K562 (cell line): ENCODE measurements at regions not wholly inside any gene's neighbourhood (a gene's known extent, or its start where the extent isn't known, plus 50 kb on each side); places are given as distances from the start of the nearest gene placed in this dataset.

Source experiments
- ELK1 ChIP-seq: sonication (generic); formaldehyde crosslinking; IDR thresholded peaks from 2 replicates; pipeline ENCODE4 v1.8.1; 2022; ENCODE audit warnings: missing genetic modification reagents
- HEY1 ChIP-seq: fragments of 250-450 bp; sonication (Bioruptor Pico); IDR thresholded peaks from 2 replicates; pipeline ENCODE4 v1.5.0; 2020; ENCODE audit warnings: mild to moderate bottlenecking, moderate library complexity, borderline replicate concordance
- LARP7 ChIP-seq: fragments of 450-650 bp; IDR thresholded peaks from 2 replicates; pipeline ENCODE4 v1.6.1; 2016
- NCOA2 ChIP-seq, 2 experiments: fragments of 450-650 bp; IDR thresholded peaks; 2 replicates each; pipeline ENCODE4 v1.6.1; 2018; ENCODE audit warnings: mild to moderate bottlenecking in 2 of 2, moderate library complexity in 1 of 2; ENCODE audit not compliant: partially characterized antibody in 2 of 2
- NFYB ChIP-seq: IDR thresholded peaks from 2 replicates; pipeline ENCODE4 v1.6.1; 2011; ENCODE audit warnings: mild to moderate bottlenecking, moderate library complexity; ENCODE audit not compliant: insufficient read length; ENCODE audit errors: extremely low read depth
- PATZ1 ChIP-seq: fragments of 250-450 bp; sonication (Bioruptor Pico); IDR thresholded peaks from 2 replicates; pipeline ENCODE4 v1.5.0; 2020; ENCODE audit warnings: mild to moderate bottlenecking, borderline replicate concordance
- SMAD1 ChIP-seq: fragments of 150-350 bp; IDR thresholded peaks from 2 replicates; pipeline ENCODE4 v1.6.1; 2014; ENCODE audit warnings: low read length, low read depth; ENCODE audit not compliant: partially characterized antibody
- TCF15 ChIP-seq: fragments of 250-450 bp; sonication (Bioruptor Pico); IDR thresholded peaks from 2 replicates; pipeline ENCODE4 v1.8.0; 2022; ENCODE audit warnings: moderate library complexity, mild to moderate bottlenecking, inconsistent platforms
- USF1 ChIP-seq: sonication (generic); formaldehyde crosslinking; IDR thresholded peaks from 2 replicates; pipeline ENCODE4 v1.9.0; 2022; ENCODE audit warnings: mild to moderate bottlenecking, missing genetic modification reagents
- ZKSCAN3 ChIP-seq: fragments of 250-450 bp; sonication (Bioruptor Pico); IDR thresholded peaks from 2 replicates; pipeline ENCODE4 v1.4.0; 2020
- ZNF512 ChIP-seq: IDR thresholded peaks from 2 replicates; pipeline ENCODE4 v1.6.1; 2016; ENCODE audit warnings: missing genetic modification characterization, missing compliant biosample characterization

GRCh38 chr6:44634321-44634720, 246.8 kb downstream of the CDC5L start (continued):
- no peak for TF ChIP-seq USF1 (CRISPR knock-in tag)
- TF ChIP-seq ZNF512 (tag) = no peak
- TF ChIP-seq TCF15 (CRISPR knock-in tag) = no peak
- no peak for TF ChIP-seq PATZ1
- TF ChIP-seq NCOA2 (IDR thresholded peaks at IDR 0.05; ENCODE audit: partially characterized antibody in 2 of 2) = no peak
- TF ChIP-seq NFYB = no peak
- TF ChIP-seq LARP7 = no peak
- TF ChIP-seq HEY1 (CRISPR knock-in tag) = no peak
- no peak for TF ChIP-seq ELK1
- no peak for TF ChIP-seq SMAD1
- no peak for TF ChIP-seq ZKSCAN3 (CRISPR knock-in tag)
